Endothelial cell of umbilical vein (primary cell): ENCODE measurements at regions not wholly inside any gene's neighbourhood (a gene's known extent, or its start where the extent isn't known, plus 50 kb on each side); places are given as distances from the start of the nearest gene placed in this dataset.

ENCODE experiments used
- BruUV-seq: library from RNA; stranded (reverse); fragments of 400-500 nt; replicated peaks from 2 replicates; lab custom pipeline; 2021; lab: Mats Ljungman, UMichigan
- CTCF ChIA-PET: fragments of 300-600, 350-600 bp; sonication (Branson Sonifier 250); formaldehyde crosslinking; loops from one replicate; lab custom pipeline; 2021; ENCODE audit warnings: antibody characterized with exemption, inconsistent platforms; lab: Charles Lee
- POLR2A ChIA-PET: fragments of 300-600, 350-600 bp; sonication (Branson Sonifier 250); formaldehyde crosslinking; loops from one replicate; lab custom pipeline; 2021; ENCODE audit warnings: antibody characterized with exemption, inconsistent platforms; lab: Charles Lee
- DNase-seq: peaks from one replicate; pipeline ENCODE4 v3.0.0-alpha.2; 2011; ENCODE audit warnings: low read depth, low spot score
- FAIRE-seq: peaks from 2 replicates; lab custom pipeline; 2011; peaks lifted over from hg19 to GRCh38; lab: Jason Lieb, UNC
- H2AFZ ChIP-seq: 2 replicates; pipeline ENCODE4 v1.6.0; 2012; ENCODE audit warnings: low read depth, low read length, control low read depth, inconsistent platforms
- H3K27ac ChIP-seq: 2 replicates; pipeline ENCODE4 v1.5.1; 2011; ENCODE audit warnings: low read depth, mild to moderate bottlenecking, control low read depth, low read length, moderate library complexity; ENCODE audit not compliant: insufficient read depth
- H3K27me3 ChIP-seq, 2 experiments: 2 replicates each; pipeline versions ENCODE4 v1.6.0 to v1.6.1; 2011; ENCODE audit warnings: low read length in 2 of 2, mixed read lengths in 1 of 2; ENCODE audit not compliant: control insufficient read depth in 2 of 2, insufficient read depth in 2 of 2
- H3K36me3 ChIP-seq, 2 experiments: 2 replicates in 1 of 2; 3 replicates in 1 of 2; pipeline ENCODE4 v1.5.1; 2011; ENCODE audit warnings: low read length in 2 of 2, mild to moderate bottlenecking in 1 of 2, moderate library complexity in 1 of 2; ENCODE audit not compliant: control insufficient read depth in 2 of 2, insufficient read depth in 2 of 2; ENCODE audit errors: extremely low read depth in 1 of 2
- H3K4me1 ChIP-seq: 3 replicates; pipeline ENCODE4 v1.5.1; 2011; ENCODE audit warnings: mild to moderate bottlenecking, low read length; ENCODE audit not compliant: control insufficient read depth, insufficient read depth; ENCODE audit errors: extremely low read depth
- H3K4me2 ChIP-seq: 2 replicates; pipeline ENCODE4 v1.6.1; 2011; ENCODE audit warnings: low read length, control low read depth, mixed read lengths; ENCODE audit not compliant: insufficient read depth
- H3K4me3 ChIP-seq, 3 experiments: fragments of 200-600 bp in 1 of 3; sonication (generic), shearing (Covaris generic) in 1 of 3; replicated peaks in 1 of 3; 2 replicates each; pipeline ENCODE4 v1.5.1; 2011 to 2016; ENCODE audit warnings: control low read depth in 3 of 3, low read length in 3 of 3, mild to moderate bottlenecking in 2 of 3, inconsistent platforms in 1 of 3, low read depth in 1 of 3, moderate library complexity in 1 of 3; ENCODE audit not compliant: insufficient read depth in 1 of 3
- H3K79me2 ChIP-seq: 2 replicates; pipeline ENCODE4 v1.6.0; 2012; ENCODE audit warnings: low read length, inconsistent platforms; ENCODE audit not compliant: control insufficient read depth, insufficient read depth
- H3K9ac ChIP-seq: replicated peaks from 2 replicates; pipeline ENCODE3; 2011; ENCODE audit warnings: low read length, control low read depth; ENCODE audit not compliant: insufficient read depth; ENCODE audit errors: extremely low read depth
- H3K9me1 ChIP-seq: replicated peaks from 3 replicates; pipeline ENCODE4 v1.6.0; 2011; ENCODE audit warnings: mild to moderate bottlenecking, low read length; ENCODE audit not compliant: control insufficient read depth, insufficient read depth; ENCODE audit errors: extremely low read depth
- H3K9me3 ChIP-seq: replicated peaks from 2 replicates; pipeline ENCODE4 v1.5.1; 2012; ENCODE audit warnings: low read length, inconsistent platforms; ENCODE audit not compliant: control insufficient read depth, insufficient read depth
- H4K20me1 ChIP-seq: replicated peaks from 2 replicates; pipeline ENCODE3; 2011; ENCODE audit warnings: mild to moderate bottlenecking, low read length; ENCODE audit not compliant: control insufficient read depth, insufficient read depth; ENCODE audit errors: extremely low read depth
- EZH2 ChIP-seq: IDR thresholded peaks from 2 replicates; pipeline ENCODE4 v1.6.1; 2012; ENCODE audit warnings: borderline replicate concordance, low read depth, mild to moderate bottlenecking, moderate library complexity, low read length, inconsistent platforms; ENCODE audit not compliant: severe bottlenecking
- FOS ChIP-seq: IDR thresholded peaks from 2 replicates; pipeline ENCODE4 v1.6.1; 2011; ENCODE audit warnings: mild to moderate bottlenecking, low read length, moderate library complexity, borderline replicate concordance; ENCODE audit not compliant: insufficient read depth
- GATA2 ChIP-seq: IDR thresholded peaks from 2 replicates; pipeline ENCODE4 v1.7.0; 2011; ENCODE audit warnings: low read depth, mild to moderate bottlenecking, moderate library complexity, mixed read lengths, low read length; ENCODE audit not compliant: insufficient read length, insufficient read depth
- JUN ChIP-seq: IDR thresholded peaks from 2 replicates; pipeline ENCODE4 v1.6.1; 2011; ENCODE audit warnings: borderline replicate concordance, low read depth; ENCODE audit not compliant: insufficient read length, insufficient read depth
- MYC ChIP-seq: IDR thresholded peaks from one replicate; pipeline ENCODE4 v1.6.1; 2011; ENCODE audit warnings: mild to moderate bottlenecking, low read depth, low read length
- POLR2A ChIP-seq: IDR thresholded peaks from 2 replicates; pipeline ENCODE4 v1.6.1; 2012; ENCODE audit warnings: low read depth, mild to moderate bottlenecking, control low read depth, low read length
- POLR2AphosphoS5 ChIP-seq: IDR thresholded peaks from 2 replicates; pipeline ENCODE4 v1.6.1; 2012; ENCODE audit warnings: low read depth, mild to moderate bottlenecking, control low read depth, low read length, moderate library complexity; ENCODE audit not compliant: insufficient read depth
- dilution Hi-C: fragments of 300-500 bp; cut with MboI; formaldehyde crosslinking; loops from one replicate; pipeline ENCODE4 v1.15.0; 2019; ENCODE audit warnings: low sequenced_read_pairs; ENCODE audit not compliant: extremely low pct_ligation_motif_present
- intact Hi-C: fragments of 100-400 bp; cut with micrococcal nuclease; formaldehyde crosslinking; loops from one replicate; pipeline ENCODE4 v1.10.0; 2022
- TF ChIP-seq, protein P1 (sequence below): IDR thresholded peaks from 2 replicates; pipeline ENCODE4 v1.6.1; 2011; ENCODE audit not compliant: insufficient read depth, insufficient read length
- TF ChIP-seq, protein P2 (sequence below), 2 donors: IDR thresholded peaks; 1 replicate in 1 of 2; 2 replicates in 1 of 2; pipeline ENCODE4 v1.5.1; 2011; ENCODE audit warnings: low read length in 2 of 2, mild to moderate bottlenecking in 2 of 2, moderate library complexity in 2 of 2, control low read depth in 1 of 2, inconsistent platforms in 1 of 2, low read depth in 1 of 2; ENCODE audit not compliant: insufficient read depth in 1 of 2; ENCODE audit errors: extremely low read depth in 1 of 2

DNA sequence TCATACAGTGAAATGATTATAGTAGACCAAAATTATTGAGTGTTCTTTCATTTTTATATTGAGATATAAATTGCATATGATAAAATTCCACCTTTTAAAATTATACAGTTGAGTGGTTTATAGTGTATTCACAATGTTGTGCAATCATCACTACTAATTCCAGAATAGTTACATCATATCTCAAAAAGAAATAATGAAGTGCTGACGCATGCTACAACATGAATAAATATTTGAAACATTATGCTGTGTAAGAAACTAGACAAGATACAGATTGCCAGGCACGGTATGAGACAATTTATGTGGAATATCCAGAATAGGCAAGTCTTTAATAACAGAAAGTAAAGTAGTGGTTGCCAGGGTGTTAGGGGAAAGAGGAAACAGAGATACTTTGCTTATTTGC is 871.7 kb downstream of the FAM133A start:
- no peaks in the 10 kb centered on the region for H4K20me1 ChIP-seq
- no peak overlapping the region for H3K27ac ChIP-seq
- TF ChIP-seq MYC (no peak), JUN (no peak), EZH2 (no peak), POLR2A (no peak), FOS (no peak), POLR2AphosphoS5 (no peak), GATA2 (no peak)
- TF ChIP-seq, protein P1, sequence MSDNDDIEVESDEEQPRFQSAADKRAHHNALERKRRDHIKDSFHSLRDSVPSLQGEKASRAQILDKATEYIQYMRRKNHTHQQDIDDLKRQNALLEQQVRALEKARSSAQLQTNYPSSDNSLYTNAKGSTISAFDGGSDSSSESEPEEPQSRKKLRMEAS: no peak
- TF ChIP-seq, protein P2, sequence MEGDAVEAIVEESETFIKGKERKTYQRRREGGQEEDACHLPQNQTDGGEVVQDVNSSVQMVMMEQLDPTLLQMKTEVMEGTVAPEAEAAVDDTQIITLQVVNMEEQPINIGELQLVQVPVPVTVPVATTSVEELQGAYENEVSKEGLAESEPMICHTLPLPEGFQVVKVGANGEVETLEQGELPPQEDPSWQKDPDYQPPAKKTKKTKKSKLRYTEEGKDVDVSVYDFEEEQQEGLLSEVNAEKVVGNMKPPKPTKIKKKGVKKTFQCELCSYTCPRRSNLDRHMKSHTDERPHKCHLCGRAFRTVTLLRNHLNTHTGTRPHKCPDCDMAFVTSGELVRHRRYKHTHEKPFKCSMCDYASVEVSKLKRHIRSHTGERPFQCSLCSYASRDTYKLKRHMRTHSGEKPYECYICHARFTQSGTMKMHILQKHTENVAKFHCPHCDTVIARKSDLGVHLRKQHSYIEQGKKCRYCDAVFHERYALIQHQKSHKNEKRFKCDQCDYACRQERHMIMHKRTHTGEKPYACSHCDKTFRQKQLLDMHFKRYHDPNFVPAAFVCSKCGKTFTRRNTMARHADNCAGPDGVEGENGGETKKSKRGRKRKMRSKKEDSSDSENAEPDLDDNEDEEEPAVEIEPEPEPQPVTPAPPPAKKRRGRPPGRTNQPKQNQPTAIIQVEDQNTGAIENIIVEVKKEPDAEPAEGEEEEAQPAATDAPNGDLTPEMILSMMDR (IDR thresholded peaks at IDR 0.05; ENCODE audit: extremely low read depth in 1 of 2, insufficient read depth in 1 of 2, low read depth in 1 of 2, low read length in 2 of 2): no peak
- no peak overlapping the region for H3K4me3 ChIP-seq
- no TSS peak for BruUV-seq
- no peaks in the 10 kb centered on the region for H3K9me3 ChIP-seq
- POLR2A ChIA-PET: no interaction called here
- no peaks in the 10 kb centered on the region for H3K36me3 ChIP-seq
- FAIRE-seq (no peak), DNase-seq (no peak)
- no peaks in the 10 kb centered on the region for H3K4me1 ChIP-seq
- no peak overlapping the region for H2AFZ ChIP-seq
- H3K9ac ChIP-seq: no peak overlapping the region
- H3K79me2 ChIP-seq: no peaks in the 10 kb centered on the region
- H3K9me1 ChIP-seq: no peaks in the 10 kb centered on the region
- no peak overlapping the region for H3K4me2 ChIP-seq
- no peaks in the 10 kb centered on the region for H3K27me3 ChIP-seq
- CTCF ChIA-PET: no interaction called here
- intact Hi-C loops: no loop called here
- dilution Hi-C loops: no loop called here
